Loucy (cell line): ENCODE measurements at regions not wholly inside any gene's neighbourhood (a gene's known extent, or its start where the extent isn't known, plus 50 kb on each side); places are given as distances from the start of the nearest gene placed in this dataset.

Experiments used
- EZH2phosphoT487 ChIP-seq: fragments of 200-600 bp; IDR thresholded peaks from 2 replicates; pipeline ENCODE4 v1.6.1; 2018; ENCODE audit warnings: antibody characterized with exemption, mild to moderate bottlenecking, moderate library complexity, borderline replicate concordance
- TF ChIP-seq, protein P1 (sequence below): fragments of 200-600 bp; sonication (generic); conservative IDR thresholded peaks from 2 replicates; pipeline ENCODE4 v1.5.1; 2014; ENCODE audit warnings: mild to moderate bottlenecking, antibody characterized with exemption, low read length

DNA sequence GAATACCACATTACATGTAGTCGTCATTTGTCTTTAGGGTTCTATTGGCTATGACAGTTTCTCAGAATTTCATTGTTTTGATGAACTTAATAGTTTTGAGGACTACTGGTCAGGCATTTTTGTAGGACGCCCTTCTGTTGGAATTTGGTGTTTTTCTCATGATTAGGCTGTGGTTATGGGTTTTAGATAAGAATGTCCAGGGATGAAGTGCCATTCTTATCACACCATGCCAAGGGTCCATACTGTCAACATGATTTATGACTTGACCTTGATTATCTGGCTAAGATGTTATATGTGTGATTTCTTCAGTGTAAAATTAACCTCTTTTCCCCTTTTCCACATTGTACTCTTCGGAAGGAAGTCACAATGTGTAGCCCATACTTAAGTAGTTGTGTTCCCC lies 135.3 kb downstream of the DIPK2A start:
- TF ChIP-seq, protein P1, sequence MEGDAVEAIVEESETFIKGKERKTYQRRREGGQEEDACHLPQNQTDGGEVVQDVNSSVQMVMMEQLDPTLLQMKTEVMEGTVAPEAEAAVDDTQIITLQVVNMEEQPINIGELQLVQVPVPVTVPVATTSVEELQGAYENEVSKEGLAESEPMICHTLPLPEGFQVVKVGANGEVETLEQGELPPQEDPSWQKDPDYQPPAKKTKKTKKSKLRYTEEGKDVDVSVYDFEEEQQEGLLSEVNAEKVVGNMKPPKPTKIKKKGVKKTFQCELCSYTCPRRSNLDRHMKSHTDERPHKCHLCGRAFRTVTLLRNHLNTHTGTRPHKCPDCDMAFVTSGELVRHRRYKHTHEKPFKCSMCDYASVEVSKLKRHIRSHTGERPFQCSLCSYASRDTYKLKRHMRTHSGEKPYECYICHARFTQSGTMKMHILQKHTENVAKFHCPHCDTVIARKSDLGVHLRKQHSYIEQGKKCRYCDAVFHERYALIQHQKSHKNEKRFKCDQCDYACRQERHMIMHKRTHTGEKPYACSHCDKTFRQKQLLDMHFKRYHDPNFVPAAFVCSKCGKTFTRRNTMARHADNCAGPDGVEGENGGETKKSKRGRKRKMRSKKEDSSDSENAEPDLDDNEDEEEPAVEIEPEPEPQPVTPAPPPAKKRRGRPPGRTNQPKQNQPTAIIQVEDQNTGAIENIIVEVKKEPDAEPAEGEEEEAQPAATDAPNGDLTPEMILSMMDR: no peak
- no peak for TF ChIP-seq EZH2phosphoT487
